Left renal cortex interstitium (tissue), 4 donors: ENCODE measurements at regions not wholly inside any gene's neighbourhood (a gene's known extent, or its start where the extent isn't known, plus 50 kb on each side); places are given as distances from the start of the nearest gene placed in this dataset.
"Not testable (repeated sequence)": the region's sequence is repeated elsewhere in the genome, so short reads cannot be mapped to it uniquely, and the experiment has no call there.

ENCODE experiments used
- DNase-seq, 4 donors: peaks; one replicate each; pipeline ENCODE4 v3.0.0-alpha.2; 2013; ENCODE audit warnings: low read depth in 4 of 4, low spot score in 2 of 4, missing footprints in 1 of 4

GRCh38 chr3:20427268-20427667 lies 241.3 kb upstream of the SGO1 start:
- not testable (repeated sequence) for DNase-seq

GRCh38 chr3:20425138-20425537 lies 239.1 kb upstream of the SGO1 start:
- DNase-seq, result no peak

- no peak for DNase-seq
Observed at GRCh38 chr3:20424086-20424485, 238.1 kb upstream of the SGO1 start.

GRCh38 chr3:20422391-20422790 lies 236.4 kb upstream of the SGO1 start:
- DNase-seq, result no peak

GRCh38 chr3:20417388-20418108 lies 231.5 kb upstream of the SGO1 start:
- no peak for DNase-seq

GRCh38 chr3:20406611-20407011 lies 220.6 kb upstream of the SGO1 start:
- no peak for DNase-seq

- DNase-seq, result no peak
Observed at GRCh38 chr3:20405744-20406143, 219.7 kb upstream of the SGO1 start.

GRCh38 chr3:20405231-20405630 lies 219.2 kb upstream of the SGO1 start:
- no peak for DNase-seq

GRCh38 chr3:20404741-20405100 lies 218.7 kb upstream of the SGO1 start:
- no peak for DNase-seq

GRCh38 chr3:20403986-20404740 lies 218.2 kb upstream of the SGO1 start:
- no peak for DNase-seq

- DNase-seq, result no peak
Observed at GRCh38 chr3:20401253-20401652, 215.2 kb upstream of the SGO1 start.

GRCh38 chr3:20400686-20401085 lies 214.7 kb upstream of the SGO1 start:
- DNase-seq, result no peak

- no peak for DNase-seq
Observed at GRCh38 chr3:20400281-20400680, 214.3 kb upstream of the SGO1 start.

- no peak for DNase-seq
Observed at GRCh38 chr3:20396335-20396734, 210.3 kb upstream of the SGO1 start.

- DNase-seq, result no peak
Observed at GRCh38 chr3:20395692-20396091, 209.7 kb upstream of the SGO1 start.

GRCh38 chr3:20394243-20394642 lies 208.2 kb upstream of the SGO1 start:
- DNase-seq, result no peak

GRCh38 chr3:20391644-20392043 lies 205.6 kb upstream of the SGO1 start:
- DNase-seq, result no peak

GRCh38 chr3:20388971-20389370 lies 203.0 kb upstream of the SGO1 start:
- no peak for DNase-seq

GRCh38 chr3:20380295-20380694 lies 194.3 kb upstream of the SGO1 start:
- no peak for DNase-seq

- no peak for DNase-seq
Observed at GRCh38 chr3:20378315-20378714, 192.3 kb upstream of the SGO1 start.

GRCh38 chr3:20376665-20377217 lies 190.7 kb upstream of the SGO1 start:
- no peak for DNase-seq

- no peak for DNase-seq
Observed at GRCh38 chr3:20375302-20375701, 189.3 kb upstream of the SGO1 start.
